GM12891 (cell line): ENCODE measurements at regions not wholly inside any gene's neighbourhood (a gene's known extent, or its start where the extent isn't known, plus 50 kb on each side); places are given as distances from the start of the nearest gene placed in this dataset.

Experiments used
- DNase-seq: peaks from one replicate; pipeline ENCODE4 v3.0.0; 2011; ENCODE audit warnings: low spot score; ENCODE audit not compliant: insufficient read length
- FAIRE-seq: peaks from 2 replicates; lab custom pipeline; 2011; peaks lifted over from hg19 to GRCh38; lab: Jason Lieb, UNC
- PAX5 ChIP-seq: IDR thresholded peaks from 2 replicates; pipeline ENCODE4 v1.6.1; 2011; ENCODE audit warnings: low read length, moderate library complexity, mild to moderate bottlenecking; ENCODE audit not compliant: insufficient read depth, severe bottlenecking
- POLR2A ChIP-seq: IDR thresholded peaks from 2 replicates; pipeline ENCODE4 v1.6.1; 2011; ENCODE audit warnings: low read depth, low read length, control low read depth
- POLR2AphosphoS5 ChIP-seq: IDR thresholded peaks from 2 replicates; pipeline ENCODE4 v1.6.1; 2011; ENCODE audit warnings: low read depth, low read length, control low read depth
- POU2F2 ChIP-seq: IDR thresholded peaks from 2 replicates; pipeline ENCODE4 v1.6.1; 2011; ENCODE audit warnings: low read depth, mild to moderate bottlenecking, control low read depth, low read length, moderate library complexity
- SPI1 ChIP-seq: IDR thresholded peaks from 2 replicates; pipeline ENCODE4 v1.6.1; 2011; ENCODE audit warnings: low read depth, low read length, control low read depth
- TAF1 ChIP-seq: IDR thresholded peaks from 2 replicates; pipeline ENCODE4 v1.6.1; 2011; ENCODE audit warnings: low read depth, low read length, control low read depth

- DNase-seq = no peak
- TF ChIP-seq PAX5 = no peak
- no peak for TF ChIP-seq TAF1
- TF ChIP-seq POU2F2 = no peak
- TF ChIP-seq POLR2AphosphoS5 = no peak
- TF ChIP-seq POLR2A = no peak
- TF ChIP-seq SPI1 = no peak
- FAIRE-seq = no peak
Observed at GRCh38 chr11:120020981-120021380, 116.9 kb downstream of the TRIM29 start.

- FAIRE-seq (no peak), DNase-seq (no peak)
- no peak for TF ChIP-seq PAX5
- no peak for TF ChIP-seq SPI1
- no peak for TF ChIP-seq POLR2A
- no peak for TF ChIP-seq POLR2AphosphoS5
- no peak for TF ChIP-seq POU2F2
- no peak for TF ChIP-seq TAF1
Observed at GRCh38 chr11:120020486-120020885, 117.4 kb downstream of the TRIM29 start.

- FAIRE-seq = no peak
- TF ChIP-seq PAX5 (no peak), TAF1 (no peak), POU2F2 (no peak), POLR2AphosphoS5 (no peak), POLR2A (no peak), SPI1 (no peak)
- DNase-seq = no peak
Observed at GRCh38 chr11:120019191-120019590, 118.7 kb downstream of the TRIM29 start.

- no peak for DNase-seq
- no peak for FAIRE-seq
- TF ChIP-seq SPI1 (no peak), TAF1 (no peak), POU2F2 (no peak), POLR2AphosphoS5 (no peak), POLR2A (no peak), PAX5 (no peak)
Observed at GRCh38 chr11:120017582-120018150, 120.2 kb downstream of the TRIM29 start.

- no peak for FAIRE-seq
- DNase-seq = peak; percentile 49
- TF ChIP-seq POLR2A = no peak
- no peak for TF ChIP-seq PAX5
- TF ChIP-seq POLR2AphosphoS5 = no peak
- TF ChIP-seq SPI1 = no peak
- TF ChIP-seq TAF1 = no peak
- no peak for TF ChIP-seq POU2F2
Observed at GRCh38 chr11:120013325-120014250, 124.3 kb downstream of the TRIM29 start.

GRCh38 chr11:120012245-120012644, 125.7 kb downstream of the TRIM29 start:
- no peak for TF ChIP-seq SPI1
- no peak for TF ChIP-seq POLR2AphosphoS5
- TF ChIP-seq POLR2A = no peak
- TF ChIP-seq PAX5 = no peak
- no peak for TF ChIP-seq TAF1
- TF ChIP-seq POU2F2 = no peak
- FAIRE-seq = no peak
- DNase-seq = no peak

GRCh38 chr11:120011836-120012235, 126.1 kb downstream of the TRIM29 start:
- no peak for TF ChIP-seq SPI1
- TF ChIP-seq TAF1 = no peak
- TF ChIP-seq POLR2A = no peak
- TF ChIP-seq POU2F2 = no peak
- no peak for TF ChIP-seq POLR2AphosphoS5
- no peak for TF ChIP-seq PAX5
- FAIRE-seq (no peak), DNase-seq (no peak)

- TF ChIP-seq PAX5 (no peak), POLR2AphosphoS5 (no peak), POU2F2 (no peak), SPI1 (no peak), POLR2A (no peak), TAF1 (no peak)
- FAIRE-seq (no peak), DNase-seq (no peak)
Observed at GRCh38 chr11:120010775-120011174, 127.1 kb downstream of the TRIM29 start.

- no peak for FAIRE-seq
- no peak for DNase-seq
- TF ChIP-seq SPI1 (no peak), POLR2AphosphoS5 (no peak), PAX5 (no peak), POU2F2 (no peak), TAF1 (no peak), POLR2A (no peak)
Observed at GRCh38 chr11:120009938-120010337, 128.0 kb downstream of the TRIM29 start.

- FAIRE-seq = no peak
- DNase-seq = no peak
- no peak for TF ChIP-seq TAF1
- TF ChIP-seq PAX5 = no peak
- TF ChIP-seq POU2F2 = no peak
- TF ChIP-seq SPI1 = no peak
- TF ChIP-seq POLR2A = no peak
- TF ChIP-seq POLR2AphosphoS5 = no peak
Observed at GRCh38 chr11:120007144-120007543, 130.8 kb downstream of the TRIM29 start.
